HFF-Myc (cell line): ENCODE measurements at regions not wholly inside any gene's neighbourhood (a gene's known extent, or its start where the extent isn't known, plus 50 kb on each side); places are given as distances from the start of the nearest gene placed in this dataset.
"Not testable (repeated sequence)": the region's sequence is repeated elsewhere in the genome, so short reads cannot be mapped to it uniquely, and the experiment has no call there.

ENCODE experiments used
- DNase-seq: peaks from one replicate; pipeline ENCODE4 v3.0.0-alpha.2; 2011; ENCODE audit warnings: low read depth; ENCODE audit errors: extremely low read depth
- H3K4me3 ChIP-seq: replicated peaks from 2 replicates; pipeline ENCODE4 v1.5.1; 2011; ENCODE audit warnings: low read depth, mild to moderate bottlenecking, control low read depth, low read length
- CTCF ChIP-seq: IDR thresholded peaks from 2 replicates; pipeline ENCODE4 v1.5.1; 2012; ENCODE audit warnings: mild to moderate bottlenecking, low read depth, low read length, control low read depth; ENCODE audit errors: missing control alignments

GRCh38 chr4:83204731-83205130 is 79.9 kb downstream of the COQ2 start:
- no peak for DNase-seq
- no peak for TF ChIP-seq CTCF
- H3K4me3 ChIP-seq, result no peak overlapping the region

- no peak for TF ChIP-seq CTCF
- H3K4me3 ChIP-seq, result no peak overlapping the region
Observed at GRCh38 chr4:83201761-83202160, 82.8 kb downstream of the COQ2 start.

DNA sequence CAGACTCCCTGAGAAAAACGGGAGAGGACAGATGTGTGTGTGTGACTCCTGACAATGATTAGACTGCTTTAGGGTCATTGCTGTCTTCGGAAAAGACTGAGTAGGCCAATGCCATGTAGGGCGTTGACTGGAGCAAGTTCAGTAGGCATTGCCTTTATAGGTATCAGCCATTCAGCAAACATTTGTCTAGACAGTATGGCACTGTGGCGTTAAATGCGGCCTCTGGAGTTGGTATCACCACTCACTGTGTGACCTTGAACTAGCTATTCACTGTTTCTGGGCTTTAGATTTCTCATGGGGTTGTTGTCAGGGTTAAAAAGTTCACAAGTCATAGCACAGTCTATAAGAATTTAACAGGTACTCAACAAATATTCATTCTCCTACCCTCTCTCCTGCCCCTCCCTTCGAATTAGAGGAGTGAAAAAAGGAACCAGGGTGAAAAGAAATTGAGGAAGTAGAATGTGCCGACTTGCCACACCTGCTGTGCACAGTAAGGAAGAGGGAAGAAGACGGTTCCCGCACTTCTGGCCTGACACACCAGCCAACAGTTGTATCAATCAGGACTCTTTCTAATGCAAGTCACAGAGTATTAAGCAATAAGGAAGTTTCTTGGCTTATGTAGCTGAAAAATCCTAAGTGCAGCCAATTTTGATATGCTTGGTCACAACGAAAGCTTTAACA is 83.2 kb upstream of the PLAC8 start:
- TF ChIP-seq CTCF, result no peak
- H3K4me3 ChIP-seq, result no peak overlapping the region
- DNase-seq, result no peak

More at GRCh38 chr4:83201761-83202160, 82.8 kb downstream of the COQ2 start:
- no peak for DNase-seq

- no peak for TF ChIP-seq CTCF
- no peak overlapping the region for H3K4me3 ChIP-seq
Observed at GRCh38 chr4:83196921-83197320, 82.4 kb upstream of the PLAC8 start.

GRCh38 chr4:83195269-83195668 is 80.7 kb upstream of the PLAC8 start:
- no peak for DNase-seq
- no peak overlapping the region for H3K4me3 ChIP-seq
- TF ChIP-seq CTCF, result no peak

More at GRCh38 chr4:83196921-83197320, 82.4 kb upstream of the PLAC8 start:
- no peak for DNase-seq

DNA sequence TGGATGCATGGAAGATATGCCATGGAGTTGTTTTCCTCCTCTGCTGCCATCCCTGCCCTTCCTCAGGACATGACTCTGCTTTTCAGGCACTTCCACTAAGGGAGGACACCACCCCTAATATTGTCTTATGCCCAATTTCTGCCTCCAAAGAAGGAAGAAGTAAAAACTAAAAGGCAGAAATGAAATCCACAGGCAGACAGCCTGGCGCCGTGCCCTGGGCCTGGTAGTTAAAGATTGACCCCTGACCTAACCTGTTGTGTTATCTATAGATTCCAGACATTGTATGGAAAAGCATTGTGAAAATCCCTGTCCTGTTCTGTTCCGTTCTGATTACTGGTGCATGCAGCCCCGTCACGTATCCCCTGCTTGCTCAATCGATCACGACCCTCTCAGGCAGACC is 80.1 kb upstream of the PLAC8 start:
- not testable (repeated sequence) for DNase-seq, H3K4me3 ChIP-seq

DNA sequence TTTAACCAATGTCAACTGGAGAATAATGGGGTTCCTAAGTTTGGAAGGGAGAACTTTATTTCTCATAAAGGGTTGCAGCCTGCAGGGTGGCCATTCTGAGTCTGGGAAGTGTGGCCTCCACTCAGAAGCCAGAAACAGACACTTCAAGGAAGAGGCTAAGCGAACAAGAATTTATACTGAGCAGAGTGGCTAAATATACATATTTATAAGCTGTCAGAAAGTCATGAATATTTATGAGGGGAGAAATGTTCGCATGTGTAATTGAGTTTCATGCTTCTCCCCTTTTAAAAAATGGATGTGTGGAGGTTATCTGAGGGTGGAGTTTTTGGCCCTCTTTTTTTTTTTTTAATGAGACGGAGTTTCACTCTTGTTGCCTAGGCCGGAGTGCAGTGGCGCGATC is 78.1 kb upstream of the PLAC8 start:
- DNase-seq, result no peak
- H3K4me3 ChIP-seq, result no peak overlapping the region
- no peak for TF ChIP-seq CTCF
